ENCODE measurements at regions not wholly inside any gene's neighbourhood (a gene's known extent, or its start where the extent isn't known, plus 50 kb on each side); places are given as distances from the start of the nearest gene placed in this dataset.

- Histone ChIP-seq H3F3A (ENCODE audit: control insufficient read depth, insufficient read depth) (no peaks in the 10 kb centered on the region), H3K9me3 (ENCODE audit: control insufficient read depth, insufficient read depth, low read length) (no peaks in the 10 kb centered on the region), H3K36me3 (ENCODE audit: control insufficient read depth, low read length) (no peaks in the 10 kb centered on the region), H3K4me2 (ENCODE audit: low read length) (no peak overlapping the region), H3K9me2 (replicated peaks; ENCODE audit: control insufficient read depth, low read length) (no peaks in the 10 kb centered on the region), H3K79me2 (ENCODE audit: control insufficient read depth, low read length) (no peaks in the 10 kb centered on the region), H3K4me1 (ENCODE audit: control insufficient read depth, low read length) (no peaks in the 10 kb centered on the region), H4K20me1 (ENCODE audit: control insufficient read depth, insufficient read depth, low read depth, low read length) (no peaks in the 10 kb centered on the region), H3K27me3 (ENCODE audit: control insufficient read depth, low read length) (no peaks in the 10 kb centered on the region), H3K27ac (ENCODE audit: low read depth, low read length) (no peak overlapping the region), H3K4me3 (ENCODE audit: low read length) (no peak overlapping the region)
- TF ChIP-seq EZH2phosphoT487 (IDR thresholded peaks at IDR 0.05; ENCODE audit: borderline replicate concordance, low read length), result no peak
Measured at GRCh38 chr10:106341356-106341755, 823.1 kb downstream of the SORCS1 start.

GRCh38 chr10:106338486-106338885, 826.0 kb downstream of the SORCS1 start:
- Histone ChIP-seq H4K20me1 (ENCODE audit: control insufficient read depth, insufficient read depth, low read depth, low read length) (no peaks in the 10 kb centered on the region), H3K27ac (ENCODE audit: low read depth, low read length) (no peak overlapping the region), H3K9me3 (ENCODE audit: control insufficient read depth, insufficient read depth, low read length) (no peaks in the 10 kb centered on the region), H3K9me2 (replicated peaks; ENCODE audit: control insufficient read depth, low read length) (no peaks in the 10 kb centered on the region), H3K4me1 (ENCODE audit: control insufficient read depth, low read length) (no peaks in the 10 kb centered on the region), H3F3A (ENCODE audit: control insufficient read depth, insufficient read depth) (no peaks in the 10 kb centered on the region), H3K4me2 (ENCODE audit: low read length) (no peak overlapping the region), H3K79me2 (ENCODE audit: control insufficient read depth, low read length) (no peaks in the 10 kb centered on the region), H3K4me3 (ENCODE audit: low read length) (no peak overlapping the region), H3K27me3 (ENCODE audit: control insufficient read depth, low read length) (no peaks in the 10 kb centered on the region), H3K36me3 (ENCODE audit: control insufficient read depth, low read length) (no peaks in the 10 kb centered on the region)
- TF ChIP-seq EZH2phosphoT487 (IDR thresholded peaks at IDR 0.05; ENCODE audit: borderline replicate concordance, low read length) (no peak), CTCF (IDR thresholded peaks at IDR 0.05; ENCODE audit: low read depth, low read length, poor library complexity, severe bottlenecking) (no peak)

GRCh38 chr10:106336874-106337273, 827.6 kb downstream of the SORCS1 start:
- H3K4me3 ChIP-seq (ENCODE audit: low read length), result no peak overlapping the region
- H3K4me1 ChIP-seq (ENCODE audit: control insufficient read depth, low read length), result no peaks in the 10 kb centered on the region
- H3K4me2 ChIP-seq (ENCODE audit: low read length), result no peak overlapping the region
- no peaks in the 10 kb centered on the region for H3F3A ChIP-seq (ENCODE audit: control insufficient read depth, insufficient read depth)
- no peaks in the 10 kb centered on the region for H3K9me2 ChIP-seq (replicated peaks; ENCODE audit: control insufficient read depth, low read length)
- no peaks in the 10 kb centered on the region for H3K79me2 ChIP-seq (ENCODE audit: control insufficient read depth, low read length)
- no peak overlapping the region for H3K27ac ChIP-seq (ENCODE audit: low read depth, low read length)
- H3K36me3 ChIP-seq (ENCODE audit: control insufficient read depth, low read length), result no peaks in the 10 kb centered on the region
- TF ChIP-seq EZH2phosphoT487 (IDR thresholded peaks at IDR 0.05; ENCODE audit: borderline replicate concordance, low read length) (no peak), CTCF (IDR thresholded peaks at IDR 0.05; ENCODE audit: low read depth, low read length, poor library complexity, severe bottlenecking) (no peak)
- H3K9me3 ChIP-seq (ENCODE audit: control insufficient read depth, insufficient read depth, low read length), result no peaks in the 10 kb centered on the region
- no peaks in the 10 kb centered on the region for H4K20me1 ChIP-seq (ENCODE audit: control insufficient read depth, insufficient read depth, low read depth, low read length)
- no peaks in the 10 kb centered on the region for H3K27me3 ChIP-seq (ENCODE audit: control insufficient read depth, low read length)

- TF ChIP-seq EZH2phosphoT487 (IDR thresholded peaks at IDR 0.05; ENCODE audit: borderline replicate concordance, low read length), result no peak
- no peak for TF ChIP-seq CTCF (IDR thresholded peaks at IDR 0.05; ENCODE audit: low read depth, low read length, poor library complexity, severe bottlenecking)
- Histone ChIP-seq H3K27ac (ENCODE audit: low read depth, low read length) (no peak overlapping the region), H3K4me1 (ENCODE audit: control insufficient read depth, low read length) (no peaks in the 10 kb centered on the region), H3K27me3 (ENCODE audit: control insufficient read depth, low read length) (no peaks in the 10 kb centered on the region), H3K9me3 (ENCODE audit: control insufficient read depth, insufficient read depth, low read length) (no peaks in the 10 kb centered on the region), H4K20me1 (ENCODE audit: control insufficient read depth, insufficient read depth, low read depth, low read length) (no peaks in the 10 kb centered on the region), H3K4me3 (ENCODE audit: low read length) (no peak overlapping the region), H3K79me2 (ENCODE audit: control insufficient read depth, low read length) (no peaks in the 10 kb centered on the region), H3K9me2 (replicated peaks; ENCODE audit: control insufficient read depth, low read length) (no peaks in the 10 kb centered on the region), H3K36me3 (ENCODE audit: control insufficient read depth, low read length) (no peaks in the 10 kb centered on the region), H3F3A (ENCODE audit: control insufficient read depth, insufficient read depth) (no peaks in the 10 kb centered on the region), H3K4me2 (ENCODE audit: low read length) (no peak overlapping the region)
Measured at GRCh38 chr10:106327747-106328146, 836.8 kb downstream of the SORCS1 start.
